GM23338 (cell line): ENCODE measurements at regions not wholly inside any gene's neighbourhood (a gene's known extent, or its start where the extent isn't known, plus 50 kb on each side); places are given as distances from the start of the nearest gene placed in this dataset.

ENCODE experiments used
- ATAC-seq: fragments of 200-7000 bp; cut with Tn5 transposase; 3 replicates; pipeline ENCODE4 v1.9.1; 2020
- DNase-seq: peaks from one replicate; pipeline ENCODE4 v3.0.0-alpha.2; 2015; ENCODE audit warnings: low spot score
- H2AFZ ChIP-seq: fragments of 200-600 bp; sonication (generic); 2 replicates; pipeline ENCODE4 v1.8.0; 2016; ENCODE audit warnings: antibody characterized with exemption, mild to moderate bottlenecking, moderate library complexity
- H3F3A ChIP-seq: fragments of 200-600 bp; sonication (generic); replicated peaks from 2 replicates; pipeline ENCODE4 v1.8.0; 2017; ENCODE audit warnings: antibody characterized with exemption, mixed run types, low read depth
- H3K27ac ChIP-seq: fragments of 200-600 bp; sonication (generic); 2 replicates; pipeline ENCODE4 v1.6.1; 2016; ENCODE audit warnings: low read depth
- H3K27me3 ChIP-seq: fragments of 200-600 bp; sonication (generic); 2 replicates; pipeline ENCODE4 v1.8.0; 2016; ENCODE audit warnings: mild to moderate bottlenecking, mixed run types, moderate library complexity; ENCODE audit not compliant: insufficient read depth
- H3K36me3 ChIP-seq: fragments of 200-600 bp; sonication (generic); 2 replicates; pipeline ENCODE4 v1.8.0; 2016; ENCODE audit warnings: mild to moderate bottlenecking; ENCODE audit not compliant: insufficient read depth
- H3K4me1 ChIP-seq: fragments of 200-600 bp; sonication (generic); 2 replicates; pipeline ENCODE4 v1.8.0; 2016; ENCODE audit warnings: mild to moderate bottlenecking, moderate library complexity; ENCODE audit not compliant: insufficient read depth
- H3K4me2 ChIP-seq: fragments of 200-600 bp; sonication (generic); 2 replicates; pipeline ENCODE4 v1.7.1; 2017; ENCODE audit warnings: mixed run types
- H3K4me3 ChIP-seq: fragments of 200-600 bp; sonication (generic); 2 replicates; pipeline ENCODE4 v1.6.1; 2016; ENCODE audit warnings: mixed run types
- H3K79me2 ChIP-seq: fragments of 200-600 bp; sonication (generic); replicated peaks from 2 replicates; pipeline ENCODE4 v1.8.0; 2017; ENCODE audit warnings: mild to moderate bottlenecking; ENCODE audit not compliant: insufficient read depth
- H3K9me2 ChIP-seq: fragments of 200-600 bp; sonication (generic); 2 replicates; pipeline ENCODE4 v1.8.0; 2017; ENCODE audit not compliant: insufficient read depth
- H4K20me1 ChIP-seq: fragments of 200-600 bp; sonication (generic); replicated peaks from 2 replicates; pipeline ENCODE4 v1.8.0; 2017; ENCODE audit warnings: mild to moderate bottlenecking; ENCODE audit not compliant: insufficient read depth
- H3K27ac Mint-ChIP-seq: 2 replicates; pipeline ENCODE4 v1.8.0; 2020; ENCODE audit warnings: inconsistent platforms, mild to moderate bottlenecking, moderate library complexity, mixed read lengths
- H3K27me3 Mint-ChIP-seq: 3 replicates; pipeline ENCODE4 v1.8.0; 2022; ENCODE audit warnings: low read depth, mild to moderate bottlenecking, moderate library complexity, mixed read lengths, inconsistent platforms; ENCODE audit not compliant: insufficient read depth, poor library complexity
- H3K36me3 Mint-ChIP-seq: 3 replicates; pipeline ENCODE4 v1.8.0; 2021; ENCODE audit warnings: low read depth, mild to moderate bottlenecking, inconsistent platforms, moderate library complexity, mixed read lengths
- H3K4me1 Mint-ChIP-seq: 3 replicates; pipeline ENCODE4 v1.8.0; 2020; ENCODE audit warnings: mild to moderate bottlenecking, inconsistent platforms, mixed read lengths
- H3K4me3 Mint-ChIP-seq: 3 replicates; pipeline ENCODE4 v1.8.0; 2021; ENCODE audit warnings: moderate library complexity, mild to moderate bottlenecking, inconsistent platforms, mixed read lengths
- H3K9me3 Mint-ChIP-seq: 3 replicates; pipeline ENCODE4 v1.8.0; 2020; ENCODE audit warnings: moderate library complexity, mild to moderate bottlenecking, inconsistent platforms, mixed read lengths
- CREB1 ChIP-seq: fragments of 250-450 bp; sonication (Bioruptor Pico); IDR thresholded peaks from 2 replicates; pipeline ENCODE4 v1.5.0; 2020; ENCODE audit warnings: low read depth, mild to moderate bottlenecking, moderate library complexity
- ETS1 ChIP-seq: IDR thresholded peaks from 2 replicates; pipeline ENCODE4 v1.6.1; 2016; ENCODE audit warnings: antibody characterized with exemption
- EZH2 ChIP-seq: fragments of 200-600 bp; sonication (generic); IDR thresholded peaks from one replicate; pipeline ENCODE4 v1.8.0; 2017; ENCODE audit warnings: antibody characterized with exemption, mild to moderate bottlenecking, low read depth; ENCODE audit not compliant: unreplicated experiment
- EZH2phosphoT487 ChIP-seq: fragments of 200-600 bp; sonication (generic); IDR thresholded peaks from one replicate; pipeline ENCODE4 v1.8.1; 2018; ENCODE audit warnings: antibody characterized with exemption; ENCODE audit not compliant: unreplicated experiment
- NANOG ChIP-seq: IDR thresholded peaks from 2 replicates; pipeline ENCODE4 v1.6.1; 2016; ENCODE audit warnings: antibody characterized with exemption, borderline replicate concordance
- POLR2AphosphoS5 ChIP-seq: IDR thresholded peaks from 2 replicates; pipeline ENCODE4 v1.6.1; 2016; ENCODE audit warnings: antibody characterized with exemption, low read depth
- ZNF114 ChIP-seq: fragments of 250-450 bp; sonication (Bioruptor Pico); IDR thresholded peaks from 2 replicates; pipeline ENCODE4 v1.5.0; 2020; ENCODE audit warnings: mild to moderate bottlenecking, moderate library complexity
- ZNF331 ChIP-seq: fragments of 250-450 bp; sonication (Bioruptor Pico); IDR thresholded peaks from 2 replicates; pipeline ENCODE4 v1.5.0; 2020; ENCODE audit warnings: low read depth, mild to moderate bottlenecking, moderate library complexity
- TF ChIP-seq, protein P1 (sequence below), 2 experiments: fragments of 200-600 bp in 1 of 2; sonication (generic) in 1 of 2; conservative IDR thresholded peaks; 2 replicates each; pipeline versions ENCODE4 v1.5.1 to v1.6.1; 2016 to 2017; ENCODE audit warnings: antibody characterized with exemption in 2 of 2, low read depth in 2 of 2, mild to moderate bottlenecking in 2 of 2, moderate library complexity in 1 of 2
- TF ChIP-seq, protein P2 (sequence below): fragments of 250-450 bp; sonication (Bioruptor Pico); IDR thresholded peaks from 2 replicates; pipeline ENCODE4 v1.5.0; 2020; ENCODE audit warnings: mild to moderate bottlenecking, moderate library complexity

GRCh38 chrX:150007356-150007755, 69.1 kb upstream of the EOLA2 start:
- Histone ChIP-seq H3K4me3 (no peak overlapping the region), H4K20me1 (no peaks in the 10 kb centered on the region), H2AFZ (no peak overlapping the region), H3K27ac (no peak overlapping the region), H3K36me3 (no peaks in the 10 kb centered on the region), H3K4me1 (no peaks in the 10 kb centered on the region), H3K79me2 (no peaks in the 10 kb centered on the region), H3K27me3 (no peaks in the 10 kb centered on the region), H3K9me2 (no peaks in the 10 kb centered on the region), H3F3A (no peaks in the 10 kb centered on the region), H3K4me2 (no peak overlapping the region)
- DNase-seq = no peak
- TF ChIP-seq POLR2AphosphoS5 = no peak
- no peak for TF ChIP-seq EZH2
- TF ChIP-seq ETS1 = no peak
- no peak overlapping the region for H3K27ac Mint-ChIP-seq
- H3K9me3 Mint-ChIP-seq = no peaks in the 10 kb centered on the region; the same call in 2 of the 3 replicates
- no peak overlapping the region for H3K4me3 Mint-ChIP-seq
- H3K4me1 Mint-ChIP-seq = no peaks in the 10 kb centered on the region
- no peak for ATAC-seq
- no peaks in the 10 kb centered on the region for H3K36me3 Mint-ChIP-seq
- H3K27me3 Mint-ChIP-seq = peaks cover 3% of the 10 kb centered on the region

DNA sequence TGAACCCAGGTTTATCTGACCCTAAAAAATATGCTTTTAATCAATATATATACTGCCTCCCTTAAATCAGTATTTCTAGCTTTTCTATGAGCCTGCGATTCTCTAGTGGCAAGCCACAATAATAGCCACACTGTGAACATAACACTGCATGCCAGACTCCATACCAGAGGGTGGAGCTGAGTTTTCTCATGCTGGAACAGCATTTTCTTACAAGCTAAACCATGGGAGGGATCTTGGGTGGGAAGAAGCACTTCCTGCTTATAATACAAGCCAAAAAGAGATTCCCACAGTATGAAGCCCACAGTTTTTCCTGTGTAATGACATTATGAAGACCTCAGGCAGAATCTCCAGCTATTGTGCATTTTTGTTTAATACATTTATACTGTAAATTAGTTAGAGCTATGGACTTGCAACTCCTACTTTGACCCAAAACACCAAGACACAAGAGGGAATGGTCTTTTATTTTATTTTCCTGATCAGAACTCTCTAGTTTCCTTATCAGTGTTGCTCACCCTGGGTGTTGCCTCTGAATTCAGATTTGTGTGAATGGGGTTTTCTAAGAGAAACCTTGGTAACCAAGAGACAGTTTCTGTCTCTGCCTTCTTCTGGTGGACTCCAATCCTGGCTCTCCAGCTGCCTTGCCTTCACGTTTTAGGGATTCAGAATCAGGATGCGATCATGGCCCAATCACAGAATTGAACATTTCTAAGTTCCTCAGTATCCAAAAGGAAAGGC, 74.5 kb upstream of the EOLA2 start:
- H4K20me1 ChIP-seq = no peaks in the 10 kb centered on the region
- H3K27ac ChIP-seq = no peak overlapping the region
- H3K79me2 ChIP-seq = no peaks in the 10 kb centered on the region
- H3K4me3 ChIP-seq = no peak overlapping the region
- H2AFZ ChIP-seq = no peak overlapping the region
- H3K36me3 ChIP-seq = no peaks in the 10 kb centered on the region
- no peaks in the 10 kb centered on the region for H3K27me3 Mint-ChIP-seq
- no peaks in the 10 kb centered on the region for H3K4me1 Mint-ChIP-seq
- no peaks in the 10 kb centered on the region for H3K4me1 ChIP-seq
- no peaks in the 10 kb centered on the region for H3K36me3 Mint-ChIP-seq
- no peaks in the 10 kb centered on the region for H3K9me2 ChIP-seq
- H3K27me3 ChIP-seq = no peaks in the 10 kb centered on the region
- no peak overlapping the region for H3K4me2 ChIP-seq
- no peak for ATAC-seq
- H3K4me3 Mint-ChIP-seq = no peak overlapping the region
- H3F3A ChIP-seq = no peaks in the 10 kb centered on the region
- DNase-seq = no peak
- no peak overlapping the region for H3K27ac Mint-ChIP-seq
- no peaks in the 10 kb centered on the region for H3K9me3 Mint-ChIP-seq
- TF ChIP-seq EZH2phosphoT487 = no peak
- TF ChIP-seq, protein P1, sequence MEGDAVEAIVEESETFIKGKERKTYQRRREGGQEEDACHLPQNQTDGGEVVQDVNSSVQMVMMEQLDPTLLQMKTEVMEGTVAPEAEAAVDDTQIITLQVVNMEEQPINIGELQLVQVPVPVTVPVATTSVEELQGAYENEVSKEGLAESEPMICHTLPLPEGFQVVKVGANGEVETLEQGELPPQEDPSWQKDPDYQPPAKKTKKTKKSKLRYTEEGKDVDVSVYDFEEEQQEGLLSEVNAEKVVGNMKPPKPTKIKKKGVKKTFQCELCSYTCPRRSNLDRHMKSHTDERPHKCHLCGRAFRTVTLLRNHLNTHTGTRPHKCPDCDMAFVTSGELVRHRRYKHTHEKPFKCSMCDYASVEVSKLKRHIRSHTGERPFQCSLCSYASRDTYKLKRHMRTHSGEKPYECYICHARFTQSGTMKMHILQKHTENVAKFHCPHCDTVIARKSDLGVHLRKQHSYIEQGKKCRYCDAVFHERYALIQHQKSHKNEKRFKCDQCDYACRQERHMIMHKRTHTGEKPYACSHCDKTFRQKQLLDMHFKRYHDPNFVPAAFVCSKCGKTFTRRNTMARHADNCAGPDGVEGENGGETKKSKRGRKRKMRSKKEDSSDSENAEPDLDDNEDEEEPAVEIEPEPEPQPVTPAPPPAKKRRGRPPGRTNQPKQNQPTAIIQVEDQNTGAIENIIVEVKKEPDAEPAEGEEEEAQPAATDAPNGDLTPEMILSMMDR (conservative IDR thresholded peaks at IDR 0.05; ENCODE audit: low read depth in 2 of 2) = no peak
- TF ChIP-seq, protein P2, sequence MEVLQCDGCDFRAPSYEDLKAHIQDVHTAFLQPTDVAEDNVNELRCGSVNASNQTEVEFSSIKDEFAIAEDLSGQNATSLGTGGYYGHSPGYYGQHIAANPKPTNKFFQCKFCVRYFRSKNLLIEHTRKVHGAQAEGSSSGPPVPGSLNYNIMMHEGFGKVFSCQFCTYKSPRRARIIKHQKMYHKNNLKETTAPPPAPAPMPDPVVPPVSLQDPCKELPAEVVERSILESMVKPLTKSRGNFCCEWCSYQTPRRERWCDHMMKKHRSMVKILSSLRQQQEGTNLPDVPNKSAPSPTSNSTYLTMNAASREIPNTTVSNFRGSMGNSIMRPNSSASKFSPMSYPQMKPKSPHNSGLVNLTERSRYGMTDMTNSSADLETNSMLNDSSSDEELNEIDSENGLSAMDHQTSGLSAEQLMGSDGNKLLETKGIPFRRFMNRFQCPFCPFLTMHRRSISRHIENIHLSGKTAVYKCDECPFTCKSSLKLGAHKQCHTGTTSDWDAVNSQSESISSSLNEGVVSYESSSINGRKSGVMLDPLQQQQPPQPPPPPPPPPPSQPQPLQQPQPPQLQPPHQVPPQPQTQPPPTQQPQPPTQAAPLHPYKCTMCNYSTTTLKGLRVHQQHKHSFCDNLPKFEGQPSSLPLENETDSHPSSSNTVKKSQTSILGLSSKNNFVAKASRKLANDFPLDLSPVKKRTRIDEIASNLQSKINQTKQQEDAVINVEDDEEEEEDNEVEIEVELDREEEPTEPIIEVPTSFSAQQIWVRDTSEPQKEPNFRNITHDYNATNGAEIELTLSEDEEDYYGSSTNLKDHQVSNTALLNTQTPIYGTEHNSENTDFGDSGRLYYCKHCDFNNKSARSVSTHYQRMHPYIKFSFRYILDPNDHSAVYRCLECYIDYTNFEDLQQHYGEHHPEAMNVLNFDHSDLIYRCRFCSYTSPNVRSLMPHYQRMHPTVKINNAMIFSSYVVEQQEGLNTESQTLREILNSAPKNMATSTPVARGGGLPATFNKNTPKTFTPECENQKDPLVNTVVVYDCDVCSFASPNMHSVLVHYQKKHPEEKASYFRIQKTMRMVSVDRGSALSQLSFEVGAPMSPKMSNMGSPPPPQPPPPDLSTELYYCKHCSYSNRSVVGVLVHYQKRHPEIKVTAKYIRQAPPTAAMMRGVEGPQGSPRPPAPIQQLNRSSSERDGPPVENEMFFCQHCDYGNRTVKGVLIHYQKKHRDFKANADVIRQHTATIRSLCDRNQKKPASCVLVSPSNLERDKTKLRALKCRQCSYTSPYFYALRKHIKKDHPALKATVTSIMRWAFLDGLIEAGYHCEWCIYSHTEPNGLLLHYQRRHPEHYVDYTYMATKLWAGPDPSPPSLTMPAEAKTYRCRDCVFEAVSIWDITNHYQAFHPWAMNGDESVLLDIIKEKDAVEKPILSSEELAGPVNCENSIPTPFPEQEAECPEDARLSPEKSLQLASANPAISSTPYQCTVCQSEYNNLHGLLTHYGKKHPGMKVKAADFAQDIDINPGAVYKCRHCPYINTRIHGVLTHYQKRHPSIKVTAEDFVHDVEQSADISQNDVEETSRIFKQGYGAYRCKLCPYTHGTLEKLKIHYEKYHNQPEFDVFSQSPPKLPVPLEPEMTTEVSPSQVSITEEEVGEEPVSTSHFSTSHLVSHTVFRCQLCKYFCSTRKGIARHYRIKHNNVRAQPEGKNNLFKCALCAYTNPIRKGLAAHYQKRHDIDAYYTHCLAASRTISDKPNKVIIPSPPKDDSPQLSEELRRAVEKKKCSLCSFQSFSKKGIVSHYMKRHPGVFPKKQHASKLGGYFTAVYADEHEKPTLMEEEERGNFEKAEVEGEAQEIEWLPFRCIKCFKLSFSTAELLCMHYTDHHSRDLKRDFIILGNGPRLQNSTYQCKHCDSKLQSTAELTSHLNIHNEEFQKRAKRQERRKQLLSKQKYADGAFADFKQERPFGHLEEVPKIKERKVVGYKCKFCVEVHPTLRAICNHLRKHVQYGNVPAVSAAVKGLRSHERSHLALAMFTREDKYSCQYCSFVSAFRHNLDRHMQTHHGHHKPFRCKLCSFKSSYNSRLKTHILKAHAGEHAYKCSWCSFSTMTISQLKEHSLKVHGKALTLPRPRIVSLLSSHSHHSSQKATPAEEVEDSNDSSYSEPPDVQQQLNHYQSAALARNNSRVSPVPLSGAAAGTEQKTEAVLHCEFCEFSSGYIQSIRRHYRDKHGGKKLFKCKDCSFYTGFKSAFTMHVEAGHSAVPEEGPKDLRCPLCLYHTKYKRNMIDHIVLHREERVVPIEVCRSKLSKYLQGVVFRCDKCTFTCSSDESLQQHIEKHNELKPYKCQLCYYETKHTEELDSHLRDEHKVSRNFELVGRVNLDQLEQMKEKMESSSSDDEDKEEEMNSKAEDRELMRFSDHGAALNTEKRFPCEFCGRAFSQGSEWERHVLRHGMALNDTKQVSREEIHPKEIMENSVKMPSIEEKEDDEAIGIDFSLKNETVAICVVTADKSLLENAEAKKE (CRISPR knock-in tag) = no peak
- no peak for TF ChIP-seq NANOG
- no peak for TF ChIP-seq CREB1 (CRISPR knock-in tag)
- TF ChIP-seq ZNF331 (CRISPR knock-in tag) = no peak
- TF ChIP-seq ZNF114 = no peak
